Erythroblast (primary cell): ENCODE measurements at regions not wholly inside any gene's neighbourhood (a gene's known extent, or its start where the extent isn't known, plus 50 kb on each side); places are given as distances from the start of the nearest gene placed in this dataset.

Experiments used
- GATA1 ChIP-seq: IDR thresholded peaks from 2 replicates; pipeline ENCODE4 v1.6.1; 2011; ENCODE audit warnings: low read depth, mild to moderate bottlenecking, control low read depth, low read length, moderate library complexity
- POLR2A ChIP-seq: IDR thresholded peaks from 2 replicates; pipeline ENCODE4 v1.6.1; 2011; ENCODE audit warnings: mild to moderate bottlenecking, low read length

DNA sequence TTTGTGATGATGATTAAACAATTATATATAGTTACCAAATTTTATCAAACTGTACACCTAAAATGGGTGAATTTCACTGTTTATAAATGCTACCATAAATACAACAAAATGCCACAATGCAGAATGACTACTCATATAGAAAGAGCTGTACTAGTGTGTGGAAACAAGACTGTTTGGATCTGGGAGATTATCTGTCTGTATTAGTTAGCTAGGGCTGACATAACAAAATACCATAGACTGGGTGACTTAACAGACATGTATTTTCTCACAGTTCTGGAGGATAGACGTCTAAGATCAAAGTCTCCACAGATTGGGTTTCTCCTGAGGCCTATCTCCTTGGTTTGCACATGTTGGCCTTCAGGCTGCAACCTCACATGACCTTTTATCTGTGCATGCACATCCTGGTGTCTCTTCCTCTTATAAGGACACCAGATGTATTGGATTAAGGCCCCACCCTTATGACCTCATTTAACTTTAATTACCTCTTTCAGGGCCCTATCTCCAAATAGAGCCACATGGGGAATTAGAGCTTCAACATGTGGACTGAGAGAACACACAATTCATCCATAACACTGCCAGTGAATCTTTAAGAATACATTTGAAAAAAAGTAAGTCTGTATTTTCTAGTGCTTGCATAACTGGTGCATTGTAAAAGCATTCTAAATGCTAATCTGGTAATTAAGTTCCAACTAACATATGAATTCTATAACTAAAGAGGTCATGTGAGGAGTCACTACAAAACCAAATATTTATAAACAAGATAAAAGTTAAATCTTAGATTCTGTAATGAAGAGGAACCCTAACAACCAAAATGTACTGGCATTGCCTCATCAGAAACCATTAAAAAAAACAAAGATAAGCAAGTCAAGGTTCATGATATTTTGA is 699.6 kb downstream of the NYAP2 start:
- TF ChIP-seq POLR2A: no peak
- TF ChIP-seq GATA1: no peak
